Karpas-422 (cell line): ENCODE measurements at regions not wholly inside any gene's neighbourhood (a gene's known extent, or its start where the extent isn't known, plus 50 kb on each side); places are given as distances from the start of the nearest gene placed in this dataset.

Source experiments
- DNase-seq: peaks from one replicate; pipeline ENCODE4 v3.0.0-alpha.2; 2015
- H2AFZ ChIP-seq: fragments of 200-600 bp; sonication (generic); 2 replicates; pipeline ENCODE4 v1.6.1; 2014; ENCODE audit warnings: antibody characterized with exemption, low read length, mixed read lengths
- H3K27ac ChIP-seq: fragments of 200-600 bp; sonication (generic); 2 replicates; pipeline ENCODE4 v1.5.1; 2014; ENCODE audit warnings: mild to moderate bottlenecking, low read length, moderate library complexity
- H3K27me3 ChIP-seq: fragments of 200-600 bp; sonication (generic); 2 replicates; pipeline ENCODE4 v1.6.1; 2014; ENCODE audit warnings: low read length, mixed read lengths
- H3K36me3 ChIP-seq: fragments of 200-600 bp; sonication (generic); 2 replicates; pipeline ENCODE4 v1.6.1; 2014; ENCODE audit warnings: low read length, mixed read lengths; ENCODE audit not compliant: insufficient read depth
- H3K4me1 ChIP-seq: fragments of 200-600 bp; sonication (generic); 2 replicates; pipeline ENCODE4 v1.6.1; 2014; ENCODE audit warnings: mild to moderate bottlenecking, low read length, mixed read lengths
- H3K4me2 ChIP-seq: fragments of 200-600 bp; sonication (generic); 2 replicates; pipeline ENCODE4 v1.6.1; 2014; ENCODE audit warnings: low read length, low read depth, mild to moderate bottlenecking; ENCODE audit not compliant: poor library complexity, severe bottlenecking
- H3K4me3 ChIP-seq: fragments of 200-600 bp; sonication (generic); 2 replicates; pipeline ENCODE4 v1.5.1; 2014; ENCODE audit warnings: mild to moderate bottlenecking, antibody characterized with exemption, low read length, mixed read lengths
- H3K79me2 ChIP-seq: fragments of 200-600 bp; sonication (generic); 2 replicates; pipeline ENCODE4 v1.6.1; 2014; ENCODE audit warnings: mild to moderate bottlenecking, low read length, mixed read lengths
- H3K9ac ChIP-seq: fragments of 200-600 bp; sonication (generic); 2 replicates; pipeline ENCODE4 v1.6.0; 2014; ENCODE audit warnings: low read length
- H3K9me2 ChIP-seq: fragments of 200-600 bp; sonication (generic), shearing (Covaris generic); replicated peaks from 2 replicates; pipeline ENCODE4 v1.6.0; 2014; ENCODE audit warnings: mild to moderate bottlenecking, low read length, moderate library complexity; ENCODE audit not compliant: insufficient read depth
- H3K9me3 ChIP-seq: fragments of 300-700, 200-600 bp; sonication (generic); 2 replicates; pipeline ENCODE4 v1.6.1; 2014; ENCODE audit warnings: low read length, mixed read lengths
- H4K20me1 ChIP-seq: fragments of 200-600 bp; sonication (generic); 2 replicates; pipeline ENCODE4 v1.6.1; 2014; ENCODE audit warnings: mild to moderate bottlenecking, antibody characterized with exemption, low read length, low read depth; ENCODE audit not compliant: insufficient read depth

DNA sequence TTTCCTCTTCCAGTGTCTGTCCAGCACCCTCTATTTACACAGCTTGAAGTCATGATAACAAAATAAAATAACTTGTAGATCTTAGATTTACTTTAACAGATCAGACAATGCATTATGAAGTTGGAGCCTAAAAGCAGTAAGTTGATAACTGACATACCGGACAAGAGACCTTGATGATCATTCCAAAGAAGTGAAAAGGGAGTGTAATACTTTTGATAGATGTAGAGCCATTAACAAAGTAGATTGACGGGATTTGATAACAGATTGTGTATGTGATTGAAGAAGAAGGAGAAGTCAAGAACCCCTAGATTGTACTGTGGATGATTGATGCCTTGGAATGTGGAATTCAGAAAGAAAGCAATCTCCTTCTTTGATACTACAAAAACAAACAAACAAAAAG, 403.8 kb upstream of the MGAT4C start:
- H3K27ac ChIP-seq = no peak overlapping the region
- H3K36me3 ChIP-seq = no peaks in the 10 kb centered on the region

DNA sequence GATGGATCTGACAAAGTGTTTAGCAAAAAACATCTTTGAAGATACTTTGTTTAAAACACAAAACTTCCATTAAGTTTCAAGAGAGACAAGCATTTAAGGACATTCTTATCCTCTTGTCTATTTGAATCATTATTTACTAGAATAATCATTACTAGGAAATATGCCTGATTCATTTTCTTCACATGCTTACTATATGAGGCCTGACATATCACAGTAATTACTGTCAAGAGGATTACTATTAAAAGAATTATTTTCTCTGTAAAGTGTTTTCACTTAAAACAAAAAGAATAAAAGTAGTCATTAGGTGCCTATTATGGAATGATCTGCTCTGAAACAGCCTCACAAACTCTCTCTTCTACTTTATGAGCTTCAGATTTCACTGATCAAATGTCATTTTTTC, 402.1 kb upstream of the MGAT4C start:
- no peak overlapping the region for H3K27ac ChIP-seq
- H3K4me3 ChIP-seq = no peak overlapping the region
- DNase-seq = no peak
- H3K9ac ChIP-seq = no peak overlapping the region
- no peaks in the 10 kb centered on the region for H3K27me3 ChIP-seq
- H3K4me2 ChIP-seq = no peak overlapping the region
- H3K9me2 ChIP-seq = no peaks in the 10 kb centered on the region
- no peaks in the 10 kb centered on the region for H4K20me1 ChIP-seq
- no peaks in the 10 kb centered on the region for H3K36me3 ChIP-seq
- peaks cover 7% of the 10 kb centered on the region; the same call in 1 of the 2 replicates for H3K9me3 ChIP-seq
- no peaks in the 10 kb centered on the region for H3K79me2 ChIP-seq
- no peaks in the 10 kb centered on the region for H3K4me1 ChIP-seq
- no peak overlapping the region for H2AFZ ChIP-seq

More for the DNA sequence above, 403.8 kb upstream of the MGAT4C start:
- H3K4me1 ChIP-seq = no peaks in the 10 kb centered on the region
- H3K9me3 ChIP-seq = peaks cover 12% of the 10 kb centered on the region; the same call in 1 of the 2 replicates
- no peaks in the 10 kb centered on the region for H4K20me1 ChIP-seq
- no peaks in the 10 kb centered on the region for H3K9me2 ChIP-seq
- no peak overlapping the region for H3K4me2 ChIP-seq
- DNase-seq = no peak
- no peak overlapping the region for H2AFZ ChIP-seq
- H3K27me3 ChIP-seq = no peaks in the 10 kb centered on the region
- no peak overlapping the region for H3K9ac ChIP-seq
- no peak overlapping the region for H3K4me3 ChIP-seq
- H3K79me2 ChIP-seq = no peaks in the 10 kb centered on the region

DNA sequence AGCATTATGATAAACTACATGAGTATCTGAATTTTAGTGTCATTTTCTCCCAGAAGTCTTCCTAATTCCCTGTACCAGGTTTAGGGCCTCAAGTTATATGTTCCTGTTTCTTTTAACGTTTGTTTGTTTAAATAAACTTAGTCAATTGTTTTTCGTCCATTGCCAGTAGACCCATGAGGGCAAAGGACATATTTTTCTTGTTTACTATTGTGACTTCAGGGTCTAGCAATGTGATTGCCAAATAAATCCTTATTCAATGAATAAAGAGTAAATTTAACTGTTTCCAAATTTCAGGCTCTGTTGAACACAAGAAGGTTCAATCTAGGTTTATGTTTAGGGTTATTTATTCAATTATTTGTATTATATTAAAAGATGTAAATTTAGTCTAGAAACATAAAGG, 391.6 kb upstream of the MGAT4C start:
- Histone ChIP-seq H3K27ac (no peak overlapping the region), H3K36me3 (no peaks in the 10 kb centered on the region), H2AFZ (no peak overlapping the region), H3K9me2 (no peaks in the 10 kb centered on the region), H3K27me3 (no peaks in the 10 kb centered on the region), H3K4me2 (no peak overlapping the region), H3K9ac (no peak overlapping the region), H4K20me1 (no peaks in the 10 kb centered on the region), H3K79me2 (no peaks in the 10 kb centered on the region), H3K9me3 (peaks cover 32% of the 10 kb centered on the region), H3K4me1 (no peaks in the 10 kb centered on the region), H3K4me3 (no peak overlapping the region)
- DNase-seq = no peak

GRCh38 chr12:86634456-86635410, 378.5 kb upstream of the MGAT4C start:
- no peak overlapping the region for H2AFZ ChIP-seq
- no peak for DNase-seq
- H3K9me2 ChIP-seq = no peaks in the 10 kb centered on the region
- H3K9me3 ChIP-seq = peaks cover 7% of the 10 kb centered on the region
- H3K79me2 ChIP-seq = no peaks in the 10 kb centered on the region
- no peaks in the 10 kb centered on the region for H4K20me1 ChIP-seq
- no peaks in the 10 kb centered on the region for H3K4me1 ChIP-seq
- H3K4me2 ChIP-seq = no peak overlapping the region
- H3K9ac ChIP-seq = no peak overlapping the region
- no peaks in the 10 kb centered on the region for H3K27me3 ChIP-seq
- H3K36me3 ChIP-seq = no peaks in the 10 kb centered on the region
- H3K4me3 ChIP-seq = no peak overlapping the region
- no peak overlapping the region for H3K27ac ChIP-seq

DNA sequence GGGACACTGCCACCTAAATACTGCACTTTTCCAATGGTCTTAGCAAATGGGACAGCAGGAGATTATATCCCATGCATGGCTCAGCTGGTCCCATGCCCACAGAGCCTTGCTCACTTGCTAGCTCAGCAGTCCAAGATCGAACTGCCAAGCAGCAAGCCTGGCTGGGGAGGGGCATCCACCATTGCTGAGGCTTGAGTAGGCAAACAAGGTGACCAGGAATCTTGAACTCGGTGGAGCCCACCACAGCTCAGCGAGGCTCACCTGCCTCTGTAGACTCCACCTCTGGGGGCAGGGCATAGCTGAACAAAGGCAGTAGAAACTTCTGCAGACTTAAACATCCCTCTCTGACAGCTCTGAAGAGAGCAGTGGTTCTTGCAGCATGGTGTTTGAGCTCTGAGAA, 370.8 kb upstream of the MGAT4C start:
- no peaks in the 10 kb centered on the region for H3K4me1 ChIP-seq
- H2AFZ ChIP-seq = no peak overlapping the region
- no peak overlapping the region for H3K27ac ChIP-seq
- no peak for DNase-seq
- no peaks in the 10 kb centered on the region for H3K79me2 ChIP-seq
- no peak overlapping the region for H3K9ac ChIP-seq
- H3K27me3 ChIP-seq = no peaks in the 10 kb centered on the region
- no peak overlapping the region for H3K4me2 ChIP-seq
- peaks cover 19% of the 10 kb centered on the region for H3K9me3 ChIP-seq
- no peaks in the 10 kb centered on the region for H3K36me3 ChIP-seq
- H4K20me1 ChIP-seq = no peaks in the 10 kb centered on the region
- no peaks in the 10 kb centered on the region for H3K9me2 ChIP-seq
- H3K4me3 ChIP-seq = no peak overlapping the region

DNA sequence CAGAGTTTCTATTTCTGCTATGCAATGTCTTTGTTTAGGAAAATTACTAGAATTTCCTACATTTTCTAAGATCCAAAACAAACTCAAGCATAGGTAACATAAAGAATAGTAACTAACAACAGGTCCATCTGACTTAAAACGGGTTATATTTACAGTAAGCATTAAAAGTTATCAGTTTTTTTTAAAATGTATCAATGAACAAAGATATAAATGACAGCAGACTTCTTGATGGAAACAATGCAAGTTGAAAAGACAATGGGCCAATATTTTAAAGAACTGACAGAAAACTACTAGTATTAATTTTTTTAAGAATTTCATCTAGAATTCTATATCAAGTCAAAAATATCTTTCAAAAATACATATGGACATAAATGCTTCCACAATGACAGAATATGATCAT, 367.1 kb upstream of the MGAT4C start:
- H3K9me2 ChIP-seq = no peaks in the 10 kb centered on the region
- H3K4me2 ChIP-seq = no peak overlapping the region
- H3K27ac ChIP-seq = no peak overlapping the region
- H3K36me3 ChIP-seq = no peaks in the 10 kb centered on the region
- no peaks in the 10 kb centered on the region for H3K79me2 ChIP-seq
- no peaks in the 10 kb centered on the region for H3K27me3 ChIP-seq
- no peaks in the 10 kb centered on the region for H3K4me1 ChIP-seq
- no peak overlapping the region for H3K4me3 ChIP-seq
- no peak for DNase-seq
- H3K9me3 ChIP-seq = peaks cover 39% of the 10 kb centered on the region
- no peak overlapping the region for H3K9ac ChIP-seq
- H2AFZ ChIP-seq = no peak overlapping the region
- H4K20me1 ChIP-seq = no peaks in the 10 kb centered on the region

DNA sequence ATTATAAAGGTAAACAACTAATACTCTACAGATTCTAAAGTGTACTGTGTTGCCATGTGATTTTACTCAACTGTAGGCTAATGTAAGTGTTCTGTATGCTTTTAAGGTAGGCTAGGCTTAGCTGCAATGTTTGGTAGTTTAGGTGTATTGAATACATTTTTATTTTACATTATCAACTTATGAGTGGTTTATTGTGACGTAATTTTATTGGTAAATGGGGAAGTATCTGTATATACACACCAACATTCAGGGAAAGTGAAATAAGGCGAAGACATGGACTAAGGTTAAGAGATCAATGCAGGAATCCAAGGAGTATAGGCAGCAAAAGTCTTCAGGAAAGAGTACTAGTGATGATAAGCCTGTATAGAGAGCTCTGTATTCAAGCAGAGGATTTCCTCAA, 365.8 kb upstream of the MGAT4C start:
- Histone ChIP-seq H3K9me3 (peaks cover 45% of the 10 kb centered on the region), H3K9me2 (no peaks in the 10 kb centered on the region), H2AFZ (no peak overlapping the region), H3K36me3 (no peaks in the 10 kb centered on the region), H3K9ac (no peak overlapping the region), H3K4me3 (no peak overlapping the region), H3K4me1 (no peaks in the 10 kb centered on the region), H3K27ac (no peak overlapping the region), H3K4me2 (no peak overlapping the region), H3K79me2 (no peaks in the 10 kb centered on the region), H4K20me1 (no peaks in the 10 kb centered on the region), H3K27me3 (no peaks in the 10 kb centered on the region)
- no peak for DNase-seq

DNA sequence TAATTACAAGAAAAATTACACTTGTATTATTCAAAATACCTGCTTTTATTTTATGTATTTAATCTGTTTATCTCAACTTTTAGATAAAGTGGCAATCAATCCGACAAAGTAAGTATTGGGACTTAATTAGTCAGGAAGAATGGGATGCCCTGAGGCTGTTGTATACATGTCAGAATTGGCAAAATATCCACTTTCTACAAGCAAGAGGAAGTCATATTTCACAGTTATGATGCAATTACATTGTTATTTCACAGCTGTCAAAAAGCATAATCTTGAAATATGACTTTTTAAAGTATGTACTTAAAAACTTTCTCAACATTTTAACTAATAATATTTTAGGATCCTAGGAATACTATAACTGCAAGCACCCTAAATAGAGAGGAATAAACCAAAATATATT, 357.1 kb upstream of the MGAT4C start:
- DNase-seq = no peak

More for the DNA sequence above, 357.1 kb upstream of the MGAT4C start:
- Histone ChIP-seq H3K27ac (no peak overlapping the region), H2AFZ (no peak overlapping the region), H3K9me2 (no peaks in the 10 kb centered on the region), H3K27me3 (no peaks in the 10 kb centered on the region), H3K36me3 (no peaks in the 10 kb centered on the region), H4K20me1 (no peaks in the 10 kb centered on the region), H3K4me1 (no peaks in the 10 kb centered on the region), H3K79me2 (no peaks in the 10 kb centered on the region), H3K4me2 (no peak overlapping the region), H3K9ac (no peak overlapping the region), H3K4me3 (no peak overlapping the region), H3K9me3 (peaks cover 18% of the 10 kb centered on the region)
